ENCODE measurements at regions not wholly inside any gene's neighbourhood (a gene's known extent, or its start where the extent isn't known, plus 50 kb on each side); places are given as distances from the start of the nearest gene placed in this dataset.

DNA sequence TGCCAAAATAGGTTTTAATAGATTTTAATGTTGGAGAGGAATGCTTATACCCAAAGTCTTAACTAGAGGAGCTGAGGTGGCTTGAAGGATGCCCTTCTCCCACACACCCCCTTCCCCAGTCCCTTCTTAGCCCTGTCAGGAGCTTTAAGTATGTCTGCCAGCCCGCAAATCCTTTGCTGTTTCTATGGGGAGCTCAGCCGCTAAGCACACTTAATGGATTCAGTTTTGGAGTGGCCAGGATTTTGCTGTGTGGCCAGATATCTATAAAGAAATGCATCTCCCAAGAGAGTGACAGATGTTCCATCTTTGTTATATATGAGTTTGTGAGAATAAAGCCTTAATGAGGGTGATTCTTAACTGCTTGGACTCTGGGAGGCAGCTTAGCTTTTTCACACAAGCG, 152.9 kb upstream of the ZNF32 start:
- TF ChIP-seq POLR2AphosphoS5 (IDR thresholded peaks at IDR 0.05) (no peak), CTCF (IDR thresholded peaks at IDR 0.05) (no peak), POLR2A (IDR thresholded peaks at IDR 0.05) (no peak)
